SK-N-SH treated with all-trans-retinoic acid at 6 μM for 48 hours (cell line): ENCODE measurements at regions not wholly inside any gene's neighbourhood (a gene's known extent, or its start where the extent isn't known, plus 50 kb on each side); places are given as distances from the start of the nearest gene placed in this dataset.

Experiments
- ARNTL ChIP-seq: fragments of 450-650 bp; formaldehyde crosslinking; IDR thresholded peaks from 2 replicates; pipeline ENCODE4 v1.5.0; 2020; ENCODE audit warnings: low read depth, mild to moderate bottlenecking, moderate library complexity, borderline replicate concordance
- ISL1 ChIP-seq: fragments of 250-450 bp; sonication (Bioruptor Pico); IDR thresholded peaks from 2 replicates; pipeline ENCODE4 v2.1.2; 2022; ENCODE audit warnings: mild to moderate bottlenecking, moderate library complexity
- OSR1 ChIP-seq: fragments of 250-450 bp; sonication (Bioruptor Pico); IDR thresholded peaks from 2 replicates; pipeline ENCODE4 v1.8.0; 2022; ENCODE audit warnings: moderate library complexity, mild to moderate bottlenecking, inconsistent platforms
- PATZ1 ChIP-seq: fragments of 250-450 bp; sonication (Bioruptor Pico); IDR thresholded peaks from 2 replicates; pipeline ENCODE4 v1.8.0; 2020; ENCODE audit warnings: mild to moderate bottlenecking, moderate library complexity, borderline replicate concordance
- PPARA ChIP-seq: fragments of 250-450 bp; sonication (Bioruptor Pico); IDR thresholded peaks from 2 replicates; pipeline ENCODE4 v1.5.0; 2020; ENCODE audit warnings: mild to moderate bottlenecking, borderline replicate concordance
- RARB ChIP-seq: fragments of 250-450 bp; sonication (Bioruptor Pico); IDR thresholded peaks from 2 replicates; pipeline ENCODE4 v1.8.0; 2021; ENCODE audit warnings: mild to moderate bottlenecking, moderate library complexity
- TCF4 ChIP-seq: fragments of 250-450 bp; sonication (Bioruptor Pico); IDR thresholded peaks from 2 replicates; pipeline ENCODE4 v1.8.0; 2021; ENCODE audit warnings: mild to moderate bottlenecking, moderate library complexity, borderline replicate concordance
- ZC3H10 ChIP-seq: fragments of 250-450 bp; sonication (Bioruptor Pico); IDR thresholded peaks from 2 replicates; pipeline ENCODE4 v1.5.1; 2021; ENCODE audit warnings: mild to moderate bottlenecking, moderate library complexity
- ZFP3 ChIP-seq: fragments of 250-450 bp; sonication (Bioruptor Pico); IDR thresholded peaks from 2 replicates; pipeline ENCODE4 v1.5.0; 2020; ENCODE audit warnings: mild to moderate bottlenecking, moderate library complexity
- ZFP30 ChIP-seq: fragments of 450-650 bp; formaldehyde crosslinking; IDR thresholded peaks from 2 replicates; pipeline ENCODE4 v1.5.0; 2022; ENCODE audit warnings: mild to moderate bottlenecking, moderate library complexity
- ZNF565 ChIP-seq: fragments of 450-650 bp; formaldehyde crosslinking; conservative IDR thresholded peaks from 2 replicates; pipeline ENCODE4 v1.5.0; 2020; ENCODE audit warnings: low read depth, mild to moderate bottlenecking, moderate library complexity
- ZNF70 ChIP-seq: fragments of 450-650 bp; formaldehyde crosslinking; IDR thresholded peaks from 2 replicates; pipeline ENCODE4 v1.5.0; 2020; ENCODE audit warnings: mild to moderate bottlenecking, moderate library complexity
- ZNF8 ChIP-seq: fragments of 450-650 bp; formaldehyde crosslinking; IDR thresholded peaks from 2 replicates; pipeline ENCODE4 v1.5.0; 2020; ENCODE audit warnings: mild to moderate bottlenecking, moderate library complexity

GRCh38 chr3:13762906-13763305, 117.0 kb downstream of the WNT7A start:
- TF ChIP-seq ZFP30 (CRISPR knock-in tag) (no peak), PPARA (no peak), ZNF8 (CRISPR knock-in tag) (no peak), TCF4 (no peak), ZFP3 (CRISPR knock-in tag) (no peak), RARB (CRISPR knock-in tag) (no peak), OSR1 (CRISPR knock-in tag) (no peak), ZNF565 (no peak), ZC3H10 (CRISPR knock-in tag) (no peak), PATZ1 (CRISPR knock-in tag) (no peak), ZNF70 (CRISPR knock-in tag) (no peak), ARNTL (CRISPR knock-in tag) (no peak), ISL1 (no peak)
